ENCODE measurements at regions not wholly inside any gene's neighbourhood (a gene's known extent, or its start where the extent isn't known, plus 50 kb on each side); places are given as distances from the start of the nearest gene placed in this dataset.

- DNase-seq, result no peak
These were observed 76.8 kb upstream of the CD93 start for GRCh38 chr20:23162887-23163286.

- DNase-seq, result peak; percentile 51 to 60
These were observed 76.0 kb upstream of the CD93 start for GRCh38 chr20:23161968-23162696.

GRCh38 chr20:23161244-23161891 is 75.2 kb upstream of the CD93 start:
- DNase-seq, result peak in 1 of 2 donors; percentile 81

- no peak for DNase-seq
These were observed 74.6 kb upstream of the CD93 start for GRCh38 chr20:23160536-23161243.

GRCh38 chr20:23159947-23160318 is 73.8 kb upstream of the CD93 start:
- no peak for DNase-seq

- peak in 1 of 2 donors; percentile 23 for DNase-seq
These were observed 73.3 kb upstream of the CD93 start for GRCh38 chr20:23159256-23159946.

- DNase-seq, result no peak
These were observed 71.6 kb upstream of the CD93 start for GRCh38 chr20:23157734-23158133.

- no peak for DNase-seq
These were observed 70.8 kb upstream of the CD93 start for GRCh38 chr20:23156842-23157423.

GRCh38 chr20:23156170-23156841 is 70.2 kb upstream of the CD93 start:
- peak; percentile 19 to 47 for DNase-seq

- DNase-seq, result no peak
These were observed 69.0 kb upstream of the CD93 start for GRCh38 chr20:23155141-23155590.

GRCh38 chr20:23153696-23154341 is 67.7 kb upstream of the CD93 start:
- DNase-seq, result no peak

- DNase-seq, result no peak
These were observed 66.8 kb upstream of the CD93 start for GRCh38 chr20:23152902-23153301.

GRCh38 chr20:23152308-23152892 is 66.3 kb upstream of the CD93 start:
- peak in 1 of 2 donors; percentile 77 for DNase-seq

GRCh38 chr20:23151885-23152284 is 65.8 kb upstream of the CD93 start:
- DNase-seq, result no peak

- DNase-seq, result no peak
These were observed 65.0 kb upstream of the CD93 start for GRCh38 chr20:23151008-23151703.

- DNase-seq, result no peak
These were observed 64.3 kb upstream of the CD93 start for GRCh38 chr20:23150304-23151007.

- DNase-seq, result no peak
These were observed 63.6 kb upstream of the CD93 start for GRCh38 chr20:23149623-23150279.

- no peak for DNase-seq
These were observed 62.8 kb upstream of the CD93 start for GRCh38 chr20:23148731-23149570.

Data from bone marrow (tissue), 2 donors.